ENCODE measurements at regions not wholly inside any gene's neighbourhood (a gene's known extent, or its start where the extent isn't known, plus 50 kb on each side); places are given as distances from the start of the nearest gene placed in this dataset.

- TF ChIP-seq CTCF (conservative IDR thresholded peaks at IDR 0.05; ENCODE audit: low read depth in 2 of 2) = no peak
- no peak for TF ChIP-seq REST (IDR thresholded peaks at IDR 0.05; ENCODE audit: unreplicated experiment)
- no peak for TF ChIP-seq EZH2phosphoT487 (IDR thresholded peaks at IDR 0.05; ENCODE audit: unreplicated experiment)
- TF ChIP-seq EZH2 (IDR thresholded peaks at IDR 0.05; ENCODE audit: low read depth, unreplicated experiment) = no peak
- no peak for TF ChIP-seq ETS1 (IDR thresholded peaks at IDR 0.05)
- no peak for TF ChIP-seq CREB1 (CRISPR knock-in tag; IDR thresholded peaks at IDR 0.05; ENCODE audit: low read depth)
- no peak for TF ChIP-seq JUNB (IDR thresholded peaks at IDR 0.05; ENCODE audit: unreplicated experiment)
Measured at GRCh38 chr2:14551069-14551468, 81.4 kb upstream of the LRATD1 start.
